Stimulated activated CD8-positive, alpha-beta memory T cell treated with anti-CD3 and anti-CD28 coated beads, Interleukin-12 subunit alpha, Interleukin-12 subunit beta, amount 100 ng/mL, for 24 hours (primary cell): ENCODE measurements at regions not wholly inside any gene's neighbourhood (a gene's known extent, or its start where the extent isn't known, plus 50 kb on each side); places are given as distances from the start of the nearest gene placed in this dataset.

Experiments used
- DNase-seq: peaks from one replicate; pipeline ENCODE4 v3.0.0-alpha.2; 2020; ENCODE audit errors: extremely low read depth

DNA sequence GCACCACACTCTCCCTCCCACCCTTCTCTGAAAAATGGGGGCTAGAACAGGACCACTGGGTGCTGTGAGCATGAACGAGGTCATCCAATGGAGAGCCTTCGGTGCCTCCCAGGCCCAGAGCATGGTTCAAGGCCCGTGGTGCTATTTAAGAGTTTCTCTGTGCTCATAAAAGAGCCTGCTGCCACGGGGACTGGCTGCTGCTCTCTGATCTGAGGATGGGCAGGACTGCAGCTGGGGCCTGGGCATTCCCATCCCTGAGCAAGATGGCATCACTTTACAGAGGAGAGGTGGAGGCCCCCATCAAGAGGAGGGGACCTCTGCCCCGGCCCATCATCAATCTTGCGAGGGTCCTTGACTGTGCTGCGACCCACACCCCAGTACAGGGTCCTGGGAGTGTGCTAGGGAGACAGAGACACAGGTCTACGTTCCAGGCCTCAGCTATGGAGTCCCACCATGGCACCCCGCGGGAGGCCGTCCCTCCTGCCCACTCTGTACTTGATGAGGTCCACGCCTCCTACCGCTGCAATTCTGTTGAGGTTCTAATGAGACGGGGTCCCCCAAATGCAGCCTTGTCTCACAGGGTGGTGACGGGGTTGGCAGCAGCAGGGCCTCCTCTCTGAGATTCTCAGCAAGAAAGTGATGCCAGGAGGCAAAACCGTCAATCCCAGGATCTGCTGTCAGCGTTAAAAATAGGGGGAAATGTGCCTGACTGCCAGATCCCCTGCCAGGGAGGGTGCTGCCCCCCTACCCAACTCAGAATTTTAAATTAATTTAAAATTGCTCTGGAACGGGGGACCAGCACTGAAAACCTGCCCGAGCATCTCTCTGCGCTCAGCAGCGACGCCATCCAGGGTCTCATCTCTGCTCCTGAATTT, 405.4 kb downstream of the SHANK2 start:
- DNase-seq, result no peak

GRCh38 chr11:70848243-70848750, 404.1 kb downstream of the SHANK2 start:
- DNase-seq, result no peak

- DNase-seq, result no peak
Measured at GRCh38 chr11:70849031-70849430, 403.3 kb downstream of the SHANK2 start.

GRCh38 chr11:70851308-70851707, 401.1 kb downstream of the SHANK2 start:
- DNase-seq, result no peak

DNA sequence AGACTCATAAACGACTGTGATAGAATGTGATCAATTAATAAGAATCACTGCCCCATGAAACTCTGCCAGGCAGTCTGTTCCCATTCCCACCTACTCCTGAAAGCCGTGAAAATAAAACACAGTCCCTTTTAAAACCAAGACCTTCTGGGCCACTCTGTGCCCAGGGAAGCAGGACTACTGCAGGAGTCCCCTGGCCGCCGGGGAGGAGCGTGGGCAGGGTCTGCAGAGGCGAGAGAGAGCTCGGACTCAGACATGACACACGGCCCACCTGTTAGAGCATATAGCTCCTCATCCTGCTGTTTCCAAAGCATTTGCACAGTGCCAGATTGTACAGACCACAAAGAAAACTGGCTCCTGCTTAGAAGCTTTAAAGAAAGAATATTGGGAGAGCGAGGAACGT, 400.5 kb downstream of the SHANK2 start:
- DNase-seq, result no peak

DNA sequence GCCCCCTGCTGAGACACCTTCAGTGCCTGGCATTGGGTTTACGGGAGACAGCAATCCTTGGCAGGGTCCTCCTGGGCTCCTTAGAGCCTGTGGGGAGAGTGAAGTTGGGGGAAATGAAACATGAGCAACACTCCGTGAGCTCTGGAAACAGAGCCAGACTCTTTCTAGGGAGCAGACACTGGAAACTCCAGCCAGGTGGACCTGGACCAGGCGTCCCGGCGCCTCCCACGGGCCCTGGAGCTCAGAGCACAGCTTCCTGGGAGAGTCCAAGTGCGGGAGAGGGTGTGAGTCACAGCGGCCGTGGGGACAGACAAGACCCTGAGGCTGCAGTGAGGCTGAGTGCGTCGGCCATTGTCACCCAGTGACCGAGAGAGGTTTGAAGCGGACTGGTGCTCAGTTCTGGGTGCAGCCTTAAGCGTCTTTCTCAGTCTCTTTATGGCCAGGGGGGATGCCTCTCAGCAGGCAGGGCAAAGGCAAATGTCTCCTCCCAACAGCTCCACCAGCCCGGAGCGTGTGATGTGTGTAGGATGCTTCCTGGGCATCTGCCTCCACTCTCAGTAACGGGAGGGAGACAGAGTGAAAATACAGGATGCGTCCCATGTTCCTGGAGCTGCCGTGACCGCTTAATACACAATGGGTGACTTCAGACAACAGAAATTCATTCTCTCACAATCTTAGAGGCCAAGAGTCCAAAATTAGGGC, 399.2 kb downstream of the SHANK2 start:
- DNase-seq, result no peak

DNA sequence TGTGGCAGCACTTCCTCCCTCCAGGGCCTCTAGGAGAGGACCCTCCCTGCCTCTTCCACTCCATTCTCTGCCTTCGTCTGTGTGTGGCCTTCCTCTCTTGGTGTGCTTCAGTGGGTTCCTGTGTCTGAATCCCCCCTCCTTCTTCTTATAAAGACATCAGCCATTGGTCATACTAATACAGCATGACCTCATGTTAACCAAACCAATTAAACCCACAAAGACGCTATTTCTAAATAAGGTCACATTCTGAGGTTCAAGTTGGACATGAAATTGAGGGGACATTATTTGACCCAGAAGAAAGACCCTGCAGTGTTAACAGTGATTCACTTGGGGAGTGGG, 398.6 kb downstream of the SHANK2 start:
- DNase-seq, result no peak

GRCh38 chr11:70854201-70854600, 398.2 kb downstream of the SHANK2 start:
- no peak for DNase-seq

DNA sequence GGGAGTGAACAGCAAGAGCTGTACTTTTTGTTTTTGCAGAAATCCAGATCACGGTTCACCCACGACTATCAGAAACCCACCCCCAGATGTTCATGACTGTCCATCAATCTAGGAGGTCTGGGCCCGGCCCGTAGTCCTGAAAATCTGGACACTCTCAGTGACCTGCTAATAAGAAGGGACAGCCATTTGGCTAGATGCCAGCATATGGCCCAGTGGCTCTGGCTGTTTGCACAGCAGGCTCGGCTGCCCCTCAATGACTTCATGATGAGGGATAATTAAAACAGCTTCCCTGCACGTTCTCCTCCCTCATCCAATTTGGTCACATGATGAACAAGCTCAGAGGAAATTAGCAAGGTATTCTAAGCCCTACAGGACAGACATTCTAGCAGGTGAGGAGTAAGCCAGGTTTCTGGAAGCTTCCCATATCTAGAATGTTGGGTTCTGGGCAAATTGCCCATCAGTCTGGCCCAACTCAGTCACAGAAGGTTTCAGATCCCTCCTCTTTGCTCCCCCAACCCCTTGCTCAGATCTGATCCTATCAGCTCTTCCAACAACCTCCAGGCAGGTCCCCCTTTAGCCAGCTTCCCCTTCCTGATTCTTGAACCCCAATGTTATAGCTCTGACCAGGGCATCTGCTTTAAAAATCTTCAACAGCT, 397.3 kb downstream of the SHANK2 start:
- no peak for DNase-seq

DNA sequence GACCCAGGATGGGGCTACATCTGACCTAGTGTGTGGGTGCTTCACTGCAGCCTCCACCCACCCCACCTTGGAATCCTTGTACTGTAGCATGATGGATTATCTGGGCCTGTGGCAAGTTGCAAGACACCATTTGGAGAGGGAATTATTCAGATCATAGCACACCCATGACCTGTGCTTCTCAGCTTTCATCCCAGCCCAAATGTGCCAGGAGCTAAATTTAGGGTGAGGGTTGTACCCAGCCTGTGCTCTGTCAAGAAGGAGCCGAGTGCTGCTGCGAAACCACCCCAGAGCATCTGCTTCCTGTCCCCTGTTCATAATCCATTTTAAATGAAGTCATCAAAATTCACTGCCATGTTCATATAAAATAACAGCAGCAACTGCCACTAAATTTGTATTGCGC, 394.5 kb downstream of the SHANK2 start:
- no peak for DNase-seq

DNA sequence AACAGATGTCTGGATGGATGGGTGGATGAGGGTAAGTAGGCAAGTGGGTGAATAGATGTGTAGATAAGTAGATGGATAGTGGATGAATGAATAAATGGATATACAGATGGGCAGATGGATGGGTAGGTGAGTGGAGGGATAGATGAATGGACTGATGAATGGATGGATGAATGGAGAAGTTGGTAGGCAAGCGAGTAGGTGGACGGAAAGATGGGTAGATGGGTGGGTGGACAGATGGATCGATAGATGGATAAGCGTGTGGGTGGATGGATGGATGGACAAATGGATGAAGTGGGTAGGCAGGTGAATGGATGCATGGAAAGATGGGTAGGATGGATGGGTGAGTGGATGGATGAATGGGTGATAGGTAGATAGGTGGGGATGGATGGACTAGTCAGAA, 393.2 kb downstream of the SHANK2 start:
- no peak for DNase-seq

DNA sequence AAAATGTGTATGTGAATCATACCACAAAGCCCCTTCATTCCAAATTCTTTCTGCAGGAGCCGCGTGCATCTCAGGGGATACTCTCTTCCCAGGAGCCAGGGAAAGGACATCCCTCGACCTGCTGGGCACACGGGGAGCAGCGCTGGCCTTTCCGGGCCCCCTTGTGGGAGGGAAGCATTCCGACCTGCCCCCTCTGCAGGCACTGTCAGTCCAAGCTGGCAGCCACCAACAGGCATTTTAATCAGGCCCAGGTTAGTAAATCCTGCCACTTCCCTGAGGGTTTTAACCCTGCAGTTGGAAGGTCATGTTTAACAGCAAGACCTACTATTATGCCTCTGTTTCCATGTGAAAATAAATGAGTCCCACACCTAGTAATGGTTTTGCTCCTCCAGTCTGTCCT, 391.5 kb downstream of the SHANK2 start:
- no peak for DNase-seq

DNA sequence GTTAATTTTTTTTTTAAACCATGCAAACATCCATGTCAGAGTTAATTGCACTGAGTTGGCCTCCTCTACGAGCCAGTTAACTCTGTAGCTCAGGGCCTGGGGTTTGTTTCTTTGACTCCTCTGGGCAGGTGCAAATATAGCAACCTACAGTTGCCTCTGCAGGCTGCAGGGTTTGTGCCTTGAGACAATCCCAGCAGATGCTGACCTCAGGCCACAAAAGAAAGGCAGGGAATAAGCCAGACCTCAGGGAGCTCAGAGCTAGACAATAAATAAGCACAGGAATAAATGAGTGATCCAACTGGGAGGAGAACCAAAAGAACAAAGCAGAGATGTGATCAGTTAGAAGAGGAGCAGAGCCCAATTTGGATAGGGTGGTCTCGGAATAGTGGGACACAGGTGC, 390.8 kb downstream of the SHANK2 start:
- no peak for DNase-seq

DNA sequence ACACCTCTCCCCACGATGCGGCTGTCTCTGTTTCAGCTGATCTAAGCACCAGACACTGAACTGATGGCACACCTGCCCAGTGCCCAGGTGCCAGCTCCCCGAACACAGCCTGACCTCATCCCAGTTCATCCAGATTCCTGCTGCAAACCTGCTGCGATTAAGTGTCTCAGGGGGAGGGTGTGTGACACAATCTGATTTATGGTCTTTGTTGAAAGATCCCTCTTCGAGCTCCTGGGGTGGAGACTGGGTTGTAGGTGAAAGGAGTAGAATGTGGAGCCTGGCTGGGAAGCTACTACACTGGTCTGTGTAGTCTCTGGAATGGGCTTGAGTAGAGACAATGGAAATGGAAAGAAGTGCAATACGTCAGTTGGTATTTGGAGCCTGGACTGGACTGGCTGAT, 390.3 kb downstream of the SHANK2 start:
- DNase-seq, result no peak

DNA sequence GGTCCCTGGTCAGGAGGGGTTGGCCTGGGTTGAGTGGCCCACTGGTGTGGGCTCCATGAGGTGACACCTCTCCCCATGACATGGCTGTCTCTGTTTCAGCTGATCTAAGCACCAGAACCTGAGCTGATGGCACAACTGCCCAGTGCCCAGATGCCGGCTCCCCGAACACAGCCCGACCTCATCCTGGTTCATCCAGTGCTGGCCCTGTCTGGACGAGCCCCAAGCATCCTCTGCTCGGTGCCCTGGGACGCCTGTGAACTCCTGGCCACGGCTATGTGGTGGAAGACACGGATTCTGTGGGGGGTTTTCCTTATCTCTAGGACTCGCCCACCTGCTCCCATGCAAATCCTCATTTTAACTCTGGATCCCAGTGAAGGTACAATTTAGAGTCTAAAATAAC, 389.2 kb downstream of the SHANK2 start:
- no peak for DNase-seq

- no peak for DNase-seq
Measured at GRCh38 chr11:70863993-70864392, 388.4 kb downstream of the SHANK2 start.

GRCh38 chr11:70865356-70865755, 387.0 kb downstream of the SHANK2 start:
- no peak for DNase-seq

DNA sequence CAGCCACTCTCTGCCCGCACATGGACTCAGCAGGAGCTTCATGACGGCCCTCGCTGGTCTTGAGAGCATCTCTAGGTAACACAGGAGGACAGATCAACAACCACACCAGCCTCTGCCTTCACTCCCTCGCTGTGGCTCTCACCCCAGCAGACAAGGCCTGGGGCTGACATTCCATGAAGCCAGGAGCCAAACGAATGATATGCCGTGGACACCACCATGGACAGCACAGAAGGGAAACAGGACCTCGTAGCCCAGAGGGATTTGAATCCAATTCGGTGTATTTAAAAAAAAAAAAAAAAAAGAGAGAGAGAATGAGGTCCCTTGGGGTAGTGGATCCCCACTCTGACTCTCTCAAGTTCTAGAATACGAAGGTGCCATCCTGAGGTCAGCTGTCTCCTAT, 385.5 kb downstream of the SHANK2 start:
- DNase-seq, result no peak

DNA sequence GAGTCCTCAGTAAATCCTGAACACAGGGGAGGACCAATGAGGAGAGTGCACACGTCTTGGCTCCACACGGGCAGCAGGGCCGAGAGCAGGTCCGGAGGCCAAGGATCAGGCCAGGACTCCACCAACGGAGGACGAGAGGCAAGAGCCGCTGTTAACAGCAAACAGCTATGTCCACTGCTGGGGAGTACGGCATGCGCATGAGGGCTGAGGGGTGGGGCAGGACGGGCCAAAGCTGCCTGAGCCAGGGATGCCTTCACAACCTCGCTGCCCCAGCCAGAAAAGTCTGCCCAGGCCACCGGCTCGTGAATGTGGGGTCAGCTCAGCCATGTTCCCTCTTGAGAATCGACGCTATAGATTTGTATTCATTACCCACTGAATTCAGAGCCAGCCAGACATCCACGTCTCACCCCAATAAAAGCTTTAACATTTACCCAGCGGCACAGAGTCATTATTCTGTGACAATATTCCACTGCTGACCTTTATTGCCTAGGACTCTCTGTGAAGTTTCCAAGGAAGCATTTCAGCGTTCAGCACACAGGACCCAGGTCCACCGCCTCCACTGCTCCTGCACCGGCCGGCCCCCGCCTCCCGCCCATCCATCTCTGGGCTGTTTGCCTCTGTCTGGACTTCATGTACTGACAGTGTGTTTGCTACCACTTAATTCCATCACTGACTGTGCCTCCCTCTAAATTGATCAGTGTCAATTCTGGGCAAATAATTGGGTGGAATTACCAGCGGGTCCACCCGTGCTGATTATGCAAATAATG, 384.9 kb downstream of the SHANK2 start:
- DNase-seq, result no peak

DNA sequence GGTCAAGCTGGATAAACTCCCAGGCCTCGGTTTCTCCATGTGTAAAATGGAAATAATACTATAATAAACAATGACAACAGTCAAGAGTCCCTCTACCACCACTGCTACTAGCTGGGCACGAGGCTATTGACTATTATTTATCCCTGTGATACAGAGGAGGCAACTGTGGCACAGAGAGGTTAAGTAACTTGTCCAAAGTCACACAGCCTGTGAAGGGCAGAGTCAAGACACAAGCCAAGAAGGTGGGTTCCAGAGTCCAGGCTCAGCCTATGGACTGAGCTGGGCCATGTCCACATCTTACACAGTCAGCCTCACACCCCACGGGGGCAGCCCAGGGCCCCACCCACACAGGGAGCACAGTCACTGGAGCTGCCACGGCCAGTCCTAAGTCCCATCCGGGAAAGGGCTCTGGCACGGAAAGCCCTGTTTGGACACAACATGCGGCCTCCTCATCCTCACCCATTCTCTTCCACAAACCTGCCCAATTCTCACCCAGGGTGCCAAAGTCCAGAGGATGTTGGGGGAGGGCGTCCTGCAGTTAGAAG, 384.0 kb downstream of the SHANK2 start:
- DNase-seq, result no peak

DNA sequence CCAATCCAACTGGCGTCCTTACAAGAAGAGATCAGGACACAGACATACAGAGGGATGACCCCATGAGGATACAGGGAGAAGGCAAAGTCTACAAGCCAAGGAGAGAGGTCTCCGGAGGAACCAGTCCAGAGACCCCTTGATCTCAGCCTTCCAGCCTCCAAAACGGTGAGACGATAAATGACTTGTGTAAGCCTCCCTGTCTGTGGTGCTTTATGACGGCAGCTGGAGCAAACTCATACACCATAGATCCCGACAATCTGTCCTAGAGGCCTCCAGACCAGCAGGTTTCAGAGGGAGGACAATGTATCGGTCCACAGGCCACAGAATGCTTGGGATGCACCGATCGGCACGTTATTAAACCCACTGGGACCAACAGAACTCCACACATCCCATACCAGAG, 383.3 kb downstream of the SHANK2 start:
- DNase-seq, result no peak

DNA sequence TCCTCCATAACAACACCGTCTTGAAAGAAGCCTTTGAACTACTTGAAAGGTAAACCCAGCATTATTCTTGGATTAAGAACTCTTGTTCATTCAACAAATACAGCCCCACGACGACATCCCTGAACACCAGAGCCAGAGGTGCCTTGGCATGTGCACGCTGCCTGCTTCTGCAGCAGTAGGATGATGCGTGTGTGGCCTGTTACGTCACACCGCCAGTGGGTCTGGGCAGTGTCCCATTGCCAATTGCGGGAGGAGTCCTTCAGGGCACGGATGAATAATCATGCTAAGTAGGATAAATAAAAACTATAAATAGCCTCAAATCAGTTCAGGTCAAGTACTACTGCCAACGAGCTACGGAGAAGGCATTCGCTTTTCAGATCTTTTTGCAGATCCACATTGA, 380.5 kb downstream of the SHANK2 start:
- DNase-seq, result no peak
